Stimulated activated CD4-positive, alpha-beta T cell treated with anti-CD3 and anti-CD28 coated beads, TNF-alpha, amount 100 ng/mL, for 4 hours (primary cell): ENCODE measurements at regions not wholly inside any gene's neighbourhood (a gene's known extent, or its start where the extent isn't known, plus 50 kb on each side); places are given as distances from the start of the nearest gene placed in this dataset.
"Not testable (repeated sequence)": the region's sequence is repeated elsewhere in the genome, so short reads cannot be mapped to it uniquely, and the experiment has no call there.

ENCODE experiments used
- DNase-seq, 3 experiments: peaks; one replicate each; pipeline ENCODE4 v3.0.0-alpha.2; 2020; ENCODE audit warnings: low read depth in 3 of 3

- no peak for DNase-seq
These were observed 106.5 kb downstream of the KLF13 start for GRCh38 chr15:31433091-31433490.

DNA sequence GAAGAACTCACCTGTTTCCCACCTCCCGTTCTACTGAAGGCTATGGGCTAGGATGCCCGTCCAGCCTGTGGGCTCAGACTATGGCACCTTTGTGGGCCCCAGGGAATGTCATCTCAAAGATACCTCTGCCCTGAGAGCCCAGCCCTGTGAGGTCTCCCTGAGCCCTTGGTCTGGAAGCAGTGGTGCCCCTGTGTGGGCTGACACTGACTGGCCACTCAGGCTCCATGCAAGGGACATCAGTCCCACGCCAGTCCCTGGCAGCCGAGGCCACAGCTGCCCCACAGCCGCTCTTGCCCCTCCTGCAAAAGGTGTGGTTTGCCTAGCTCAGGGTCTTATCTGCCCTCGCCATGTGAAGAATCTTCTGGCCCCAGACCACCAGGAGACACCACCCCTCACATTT lies 106.9 kb downstream of the KLF13 start:
- DNase-seq, result no peak

DNA sequence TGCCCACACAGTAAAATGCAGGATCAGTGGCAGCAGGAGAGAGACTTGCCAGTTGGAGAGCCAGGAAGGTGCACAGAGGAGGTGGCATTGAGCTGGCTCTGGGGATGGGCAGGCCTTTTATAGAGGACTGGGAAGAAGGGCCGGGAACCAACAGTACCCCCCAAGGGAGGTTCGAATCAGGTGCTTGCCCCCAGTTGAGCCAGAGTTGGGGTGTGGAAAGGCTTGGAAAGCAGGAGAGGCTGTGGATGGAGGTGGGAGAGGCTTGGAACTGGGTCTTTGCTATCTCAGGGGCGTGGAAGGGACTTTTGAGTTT lies 107.6 kb downstream of the KLF13 start:
- DNase-seq, result no peak

DNA sequence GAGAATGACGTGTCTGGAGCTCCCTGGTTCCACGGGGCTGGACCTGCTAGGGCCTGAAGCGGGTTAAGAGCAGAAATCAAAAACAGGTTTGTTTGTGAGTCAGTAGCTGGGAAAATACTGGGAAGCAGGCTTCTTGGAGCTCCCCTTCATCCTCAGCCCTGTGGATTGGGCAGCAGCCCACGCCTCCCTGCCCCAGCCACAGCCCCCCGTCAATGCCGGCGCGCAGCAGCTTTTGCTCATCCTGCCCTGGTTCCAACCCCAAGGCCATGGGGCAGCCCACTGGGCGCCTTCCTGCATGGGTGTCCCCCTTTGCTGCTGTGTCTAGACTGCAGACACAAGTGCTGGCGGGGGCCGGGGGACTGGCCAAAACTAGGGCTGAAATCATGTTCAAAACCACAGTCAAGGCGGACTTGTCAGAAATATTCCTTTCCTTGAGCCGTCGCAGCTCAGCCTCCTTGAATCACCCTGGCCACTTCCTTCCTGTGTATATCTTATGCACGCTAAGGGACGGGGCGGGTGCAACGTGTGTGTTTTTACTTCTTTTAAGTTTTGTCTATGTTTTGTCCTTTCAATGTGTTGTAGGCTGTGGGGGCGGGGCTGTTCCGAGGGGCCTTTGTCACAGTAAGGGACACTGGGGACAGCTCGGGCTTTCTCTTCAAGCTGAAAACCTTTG lies 108.1 kb downstream of the KLF13 start:
- peak; percentile 56 to 77 (median 60) for DNase-seq

DNA sequence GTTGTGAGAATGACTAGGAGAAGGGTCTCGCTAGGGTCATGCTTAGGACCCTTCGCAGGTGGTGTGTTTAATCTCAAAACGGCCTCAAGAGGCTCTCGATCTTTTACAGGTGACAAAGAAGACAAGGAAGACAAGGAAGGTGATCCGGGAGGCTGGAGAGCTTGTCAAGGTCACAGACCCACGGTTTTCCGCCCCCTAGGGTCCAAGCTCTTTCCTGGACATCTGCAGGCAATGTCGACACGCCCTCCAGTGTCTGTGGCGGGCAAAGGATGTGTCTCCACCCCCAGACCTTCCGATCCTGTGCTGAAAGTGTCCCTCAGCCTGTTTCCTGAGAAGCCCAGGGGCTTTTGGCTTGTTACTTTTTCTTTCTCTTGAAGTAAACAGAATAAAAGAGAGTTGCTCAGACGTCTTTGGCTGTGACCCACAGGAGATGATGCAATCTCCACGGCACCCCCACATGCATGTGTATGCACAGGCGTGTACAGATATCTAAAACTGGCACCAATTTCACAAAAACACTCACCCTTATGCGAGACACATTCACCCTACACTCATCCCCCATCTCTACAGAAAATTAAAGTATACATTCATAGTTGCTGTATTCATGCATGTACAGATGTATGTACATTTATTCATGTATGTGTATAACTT lies 108.8 kb downstream of the KLF13 start:
- DNase-seq, result peak in 2 of 3 experiments; percentile 71 to 79

GRCh38 chr15:31435912-31436628 lies 109.4 kb downstream of the KLF13 start:
- peak in 1 of 3 experiments; percentile 35 for DNase-seq

GRCh38 chr15:31437686-31438085 lies 111.1 kb downstream of the KLF13 start:
- no peak for DNase-seq

DNA sequence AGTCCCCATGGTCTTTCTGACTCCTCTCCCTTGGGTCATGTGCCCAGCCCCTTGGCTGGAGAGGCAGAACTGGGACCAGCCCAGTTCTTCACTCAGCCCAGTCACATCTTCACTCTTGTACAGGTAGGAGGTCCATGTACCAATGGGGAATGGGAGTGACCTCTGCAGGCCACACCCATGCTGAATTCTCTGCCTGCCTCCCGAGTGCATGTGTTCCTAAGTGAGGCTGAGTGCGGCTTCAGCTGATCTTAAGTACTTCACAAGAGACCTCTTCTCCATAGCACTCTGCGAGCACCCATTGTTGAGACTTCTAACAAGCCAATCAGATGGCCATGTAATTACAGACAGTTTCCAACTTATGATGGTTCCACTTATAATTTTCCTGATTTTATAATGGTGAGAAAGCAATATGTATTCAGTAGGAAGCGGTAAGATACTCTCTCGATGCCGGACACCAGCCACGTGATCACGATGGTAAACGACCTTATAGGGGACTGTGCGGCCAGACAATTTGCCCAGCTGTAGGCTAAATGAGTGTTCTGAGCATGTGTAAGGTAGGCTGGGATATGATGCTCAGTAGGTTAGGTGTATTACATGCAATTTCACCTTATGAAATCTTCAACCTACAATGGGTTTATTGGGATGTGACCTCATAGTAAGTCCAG lies 112.1 kb downstream of the KLF13 start:
- no peak for DNase-seq

DNA sequence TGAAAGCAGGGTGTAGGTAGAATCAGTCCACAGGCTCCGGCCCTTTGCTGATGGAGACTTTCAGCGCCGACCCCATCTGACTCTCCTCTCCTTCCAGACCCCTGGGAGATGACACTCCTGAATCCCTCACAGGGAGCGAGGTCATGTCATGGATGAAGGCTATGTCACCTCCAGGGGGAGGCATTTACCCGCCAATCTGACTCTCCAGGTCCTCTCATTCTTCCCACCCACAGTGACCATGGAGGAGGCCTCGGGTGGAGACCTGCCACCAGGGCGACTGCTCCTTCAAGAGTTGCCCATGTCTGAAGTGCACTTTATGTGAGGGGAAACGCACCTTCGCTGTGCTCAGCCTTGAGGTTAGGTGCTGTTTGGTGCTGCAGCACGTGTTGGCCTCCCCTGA lies 112.7 kb downstream of the KLF13 start:
- no peak for DNase-seq

DNA sequence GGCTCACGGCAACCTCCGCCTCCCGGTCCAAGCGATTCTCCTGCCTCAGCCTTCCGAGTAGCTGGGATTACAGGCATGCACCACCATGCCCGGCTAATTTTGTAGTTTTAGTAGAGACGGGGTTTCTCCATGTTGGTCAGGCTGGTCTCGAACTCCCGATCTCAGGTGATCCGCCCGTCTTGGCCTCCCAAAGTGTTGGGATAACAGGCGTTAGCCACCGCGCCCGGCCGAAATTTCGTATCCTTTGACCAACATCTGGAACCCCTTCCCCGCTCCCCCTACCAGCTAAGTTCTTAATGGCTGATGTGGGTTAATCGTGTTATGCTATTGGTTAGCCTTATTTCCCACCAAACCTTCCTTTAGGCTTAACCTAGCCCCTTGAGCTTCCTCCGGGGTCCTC lies 113.6 kb downstream of the KLF13 start:
- DNase-seq, result not testable (repeated sequence)

DNA sequence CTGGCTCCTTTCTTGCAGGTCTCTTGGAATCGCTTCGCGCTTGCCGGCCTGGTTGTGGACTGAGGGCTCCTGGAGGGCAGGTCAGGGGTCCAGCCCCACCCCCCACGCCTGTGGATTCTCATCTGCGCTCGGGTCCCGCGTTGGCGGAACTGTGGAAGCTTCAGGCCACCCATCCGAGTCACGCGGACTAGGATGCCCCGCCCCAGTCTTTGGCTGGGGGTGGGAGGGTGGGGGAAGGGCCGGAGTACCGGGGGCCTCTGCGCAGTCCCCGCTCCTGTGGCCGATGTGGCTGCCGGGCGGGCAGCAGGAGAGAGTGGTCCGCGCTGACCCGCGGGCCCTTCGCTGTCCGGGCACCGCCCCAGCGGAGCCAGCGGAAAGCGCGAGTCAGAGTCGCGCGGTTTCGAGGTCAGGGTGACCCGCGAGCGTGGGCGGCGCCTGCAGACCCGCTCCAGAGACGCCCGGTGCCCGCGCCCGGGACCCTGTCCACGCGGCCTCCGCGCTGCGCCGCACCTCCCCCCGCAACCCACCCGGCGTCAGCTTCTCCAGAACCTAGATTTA lies 114.2 kb downstream of the KLF13 start:
- DNase-seq, result peak in 1 of 3 experiments; percentile 33

DNA sequence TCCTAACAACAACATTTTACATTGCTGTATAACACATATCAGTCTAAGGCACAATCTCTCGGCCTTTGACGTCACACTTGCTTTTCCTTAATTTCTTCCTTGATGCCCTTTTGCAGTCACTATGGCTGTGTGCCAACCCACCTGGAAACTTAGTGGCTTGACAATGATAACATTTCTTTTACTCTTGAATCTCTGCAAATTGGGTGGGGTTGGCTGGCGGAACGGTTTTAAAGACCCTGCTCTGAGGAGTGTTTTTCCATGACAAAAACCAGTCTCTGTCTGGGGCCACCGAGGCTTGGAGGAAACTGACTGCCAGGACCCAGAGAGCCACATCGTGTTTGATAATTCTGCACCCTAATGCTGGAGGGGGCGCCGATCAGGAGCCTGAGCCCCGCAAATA lies 115.6 kb downstream of the KLF13 start:
- no peak for DNase-seq

- DNase-seq, result no peak
These were observed 116.1 kb downstream of the KLF13 start for GRCh38 chr15:31442699-31443111.

GRCh38 chr15:31444844-31445243 lies 118.2 kb downstream of the KLF13 start:
- DNase-seq, result no peak

- DNase-seq, result no peak
These were observed 119.9 kb downstream of the KLF13 start for GRCh38 chr15:31446546-31446945.

DNA sequence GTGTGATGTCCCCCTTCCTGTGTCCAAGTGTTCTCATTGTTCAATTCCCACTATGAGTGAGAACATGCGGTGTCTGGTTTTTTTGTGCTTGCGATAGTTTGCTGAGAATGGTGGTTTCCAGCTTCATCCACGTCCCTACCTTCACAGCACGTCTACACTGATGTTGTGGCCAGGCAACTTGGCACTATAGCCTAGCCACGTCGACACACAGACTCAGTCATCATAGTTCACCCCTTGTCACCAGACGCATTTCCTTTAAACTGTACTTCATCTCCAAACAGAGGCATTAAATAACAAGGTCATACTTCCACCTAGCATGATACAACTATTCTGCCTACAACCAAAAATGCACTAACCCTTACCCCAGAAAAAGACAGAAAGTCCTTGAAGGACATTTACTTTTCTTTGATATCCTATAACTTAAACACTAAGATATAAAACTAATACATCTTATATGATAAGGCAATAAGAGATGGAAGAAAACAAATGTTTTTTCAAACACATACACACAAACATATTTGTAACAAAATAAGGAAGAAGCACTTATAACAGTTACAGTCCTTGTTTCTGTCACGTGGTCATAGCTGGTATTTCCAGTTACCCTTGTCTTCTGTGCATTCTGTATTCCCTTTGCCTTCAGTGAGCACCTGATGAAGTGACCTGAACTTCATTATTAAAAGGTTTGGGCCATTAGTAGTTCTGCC lies 121.4 kb downstream of the KLF13 start:
- no peak for DNase-seq

DNA sequence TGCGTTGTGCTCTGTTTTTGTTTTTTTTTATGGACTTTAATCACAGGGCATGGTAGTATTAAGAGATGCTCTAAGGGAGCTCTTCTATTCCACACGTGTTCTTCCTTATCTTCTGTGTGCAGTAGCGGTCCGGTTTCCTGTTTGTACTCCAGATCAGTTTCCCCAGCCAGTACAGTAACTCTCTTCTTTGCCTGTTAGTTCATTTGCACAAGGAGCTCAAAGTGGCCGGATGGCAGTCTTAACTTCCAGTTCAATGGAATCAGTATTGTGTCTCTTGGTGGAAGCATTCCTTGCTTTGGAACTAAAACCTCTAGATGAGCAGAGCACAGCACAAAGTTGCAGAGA lies 122.0 kb downstream of the KLF13 start:
- no peak for DNase-seq

DNA sequence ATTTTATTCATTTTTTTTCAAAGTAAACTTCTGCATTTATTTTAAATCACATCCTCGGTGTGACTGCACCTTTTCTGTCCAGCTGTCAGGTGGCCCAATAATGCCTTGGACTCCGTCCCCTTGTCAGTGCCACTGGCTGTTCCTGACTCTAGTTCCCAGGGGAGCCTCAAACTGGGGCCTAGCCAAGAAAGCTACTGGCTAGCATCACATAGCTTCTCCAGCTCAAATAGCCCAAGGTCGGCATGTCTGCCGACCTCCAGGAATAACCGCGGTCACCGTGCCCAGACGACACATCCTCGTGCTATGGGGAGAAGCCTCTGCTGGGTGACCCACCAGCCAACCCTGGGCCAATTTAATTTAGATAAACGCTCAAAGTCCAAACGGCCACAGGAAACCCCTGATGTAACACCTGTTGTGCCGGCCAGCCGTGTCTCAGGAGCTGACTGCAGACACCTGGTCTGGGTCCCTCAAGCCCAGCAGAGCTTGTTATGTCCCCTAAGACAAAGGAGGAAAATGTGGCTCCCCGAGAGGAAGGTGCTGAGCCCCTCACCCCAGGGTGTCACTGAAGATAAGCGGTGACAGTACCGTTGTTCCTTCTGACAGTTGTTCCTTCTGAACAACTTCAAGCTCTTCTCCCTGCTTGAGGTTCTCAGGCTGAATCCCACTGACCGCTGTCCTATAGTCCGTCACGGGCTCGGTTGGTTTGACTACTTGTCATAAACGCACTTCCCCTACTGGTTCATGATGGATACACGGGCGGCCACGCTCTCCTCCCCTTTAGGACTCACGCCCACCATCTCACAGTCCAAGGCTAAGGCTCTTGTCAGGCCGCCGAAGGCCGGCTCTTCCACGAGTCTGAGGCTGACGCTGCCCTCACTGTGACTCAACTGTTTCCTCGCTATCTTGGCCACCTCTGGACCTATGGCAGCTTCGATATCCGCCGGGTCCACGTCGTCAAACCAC lies 126.2 kb downstream of the KLF13 start:
- no peak for DNase-seq

DNA sequence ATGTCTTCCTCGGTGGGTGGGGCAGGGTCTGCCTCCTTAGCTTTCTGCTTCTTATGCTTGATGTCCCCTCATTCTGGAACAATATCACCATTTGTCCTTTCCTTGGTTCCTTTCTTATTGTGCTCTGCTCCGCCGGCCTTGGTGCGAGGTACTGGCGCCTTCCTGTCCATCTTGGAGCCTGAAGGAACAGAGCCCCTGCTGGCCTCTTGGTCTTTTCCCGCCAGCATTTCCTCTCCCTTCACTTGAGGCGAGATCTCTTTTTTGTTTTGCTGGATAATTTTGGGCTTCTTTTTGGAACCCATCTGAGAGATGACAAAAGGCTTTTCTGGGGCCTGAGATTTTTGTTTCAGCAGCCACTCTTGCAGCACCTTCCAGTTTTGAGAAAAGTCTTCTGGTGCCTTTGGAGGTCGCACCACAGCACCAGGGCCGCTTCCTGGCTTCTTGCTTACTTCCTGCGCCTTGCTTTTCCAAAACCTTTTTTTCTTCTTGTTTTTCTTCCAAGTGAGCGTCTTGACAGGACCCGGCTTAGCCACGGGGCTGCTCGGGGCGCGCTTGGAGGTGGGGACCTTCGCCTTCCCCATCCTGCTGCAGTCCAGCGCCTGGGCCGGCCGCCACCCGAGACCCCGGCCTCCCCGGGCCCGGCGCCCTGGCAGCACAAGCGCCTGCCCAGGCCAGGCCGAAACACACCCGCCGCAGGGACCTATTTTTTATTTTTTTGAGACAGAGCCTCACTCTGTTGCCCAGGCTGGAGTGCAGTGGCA lies 127.1 kb downstream of the KLF13 start:
- no peak for DNase-seq

- DNase-seq, result no peak
These were observed 128.9 kb downstream of the KLF13 start for GRCh38 chr15:31455499-31455898.
